ENCODE measurements at regions not wholly inside any gene's neighbourhood (a gene's known extent, or its start where the extent isn't known, plus 50 kb on each side); places are given as distances from the start of the nearest gene placed in this dataset.

- no peak for DNase-seq (ENCODE audit: low spot score)
- Histone ChIP-seq H3K9me3 (ENCODE audit: control insufficient read depth in 4 of 4, low read length in 3 of 4) (no peaks in the 10 kb centered on the region), H3K27ac (ENCODE audit: low read depth in 1 of 2, low read length in 2 of 2) (no peak overlapping the region), H3K36me3 (ENCODE audit: control insufficient read depth in 4 of 4, insufficient read depth in 3 of 4, low read depth in 1 of 4, low read length in 3 of 4) (no peaks in the 10 kb centered on the region), H3K27me3 (ENCODE audit: control insufficient read depth in 4 of 4, insufficient read depth in 4 of 4, low read length in 3 of 4) (no peaks in the 10 kb centered on the region), H3K4me3 (ENCODE audit: low read depth in 1 of 3, low read length in 3 of 3) (no peak overlapping the region), H3K9ac (ENCODE audit: low read depth in 1 of 2, low read length in 2 of 2) (no peak overlapping the region), H3K4me1 (ENCODE audit: control insufficient read depth in 4 of 4, insufficient read depth in 4 of 4, low read length in 3 of 4) (peaks cover 0 to 1% (median under 1%) of the 10 kb centered on the region in 4 donors)
- WGBS: 95% methylated on average over 6 of the region's 6 CpGs
- TF ChIP-seq HNF4G (IDR thresholded peaks at IDR 0.05): no peak
- no peak for TF ChIP-seq FOXA1 (IDR thresholded peaks at IDR 0.05)
- TF ChIP-seq ATF3 (IDR thresholded peaks at IDR 0.05): no peak
- TF ChIP-seq GABPA (IDR thresholded peaks at IDR 0.05 in 1 of 2, conservative IDR thresholded peaks at IDR 0.05 in 1 of 2): no peak
- TF ChIP-seq EGR1 (IDR thresholded peaks at IDR 0.05; ENCODE audit: low read depth in 2 of 2): no peak
- no peak for TF ChIP-seq ZBTB33 (IDR thresholded peaks at IDR 0.05)
- TF ChIP-seq RAD21 (IDR thresholded peaks at IDR 0.05): no peak
- no peak for TF ChIP-seq TAF1 (conservative IDR thresholded peaks at IDR 0.05)
Measured at GRCh38 chr15:72953306-72953705, 99.0 kb upstream of the NEO1 start.

GRCh38 chr15:72952151-72952550 is 100.1 kb upstream of the NEO1 start:
- H3K4me3 ChIP-seq (ENCODE audit: low read depth in 1 of 3, low read length in 3 of 3): no peak overlapping the region
- TF ChIP-seq ZBTB33 (IDR thresholded peaks at IDR 0.05) (no peak), CTCF (IDR thresholded peaks at IDR 0.05; ENCODE audit: low read depth, low read length, missing input control) (no peak), EGR1 (IDR thresholded peaks at IDR 0.05; ENCODE audit: low read depth in 2 of 2) (no peak), RXRA (IDR thresholded peaks at IDR 0.05) (no peak), JUND (IDR thresholded peaks at IDR 0.05) (no peak), ATF3 (IDR thresholded peaks at IDR 0.05) (no peak), NR2F2 (IDR thresholded peaks at IDR 0.05) (no peak), TAF1 (conservative IDR thresholded peaks at IDR 0.05) (no peak), FOXA1 (IDR thresholded peaks at IDR 0.05) (no peak), GABPA (IDR thresholded peaks at IDR 0.05 in 1 of 2, conservative IDR thresholded peaks at IDR 0.05 in 1 of 2) (no peak)
- H3K4me1 ChIP-seq (ENCODE audit: control insufficient read depth in 4 of 4, insufficient read depth in 4 of 4, low read length in 3 of 4): no peaks in the 10 kb centered on the region
- H3K27ac ChIP-seq (ENCODE audit: low read depth in 1 of 2, low read length in 2 of 2): no peak overlapping the region
- no peaks in the 10 kb centered on the region for H3K36me3 ChIP-seq (ENCODE audit: control insufficient read depth in 4 of 4, insufficient read depth in 3 of 4, low read depth in 1 of 4, low read length in 3 of 4)
- DNase-seq (ENCODE audit: low spot score): no peak
- no peaks in the 10 kb centered on the region for H3K27me3 ChIP-seq (ENCODE audit: control insufficient read depth in 4 of 4, insufficient read depth in 4 of 4, low read length in 3 of 4)
- 71% methylated on average over 1 of the region's 1 CpG for WGBS
- H3K9me3 ChIP-seq (ENCODE audit: control insufficient read depth in 4 of 4, low read length in 3 of 4): peaks cover 0 to 2% (median 0%) of the 10 kb centered on the region in 4 donors
- no peak overlapping the region for H3K9ac ChIP-seq (ENCODE audit: low read depth in 1 of 2, low read length in 2 of 2)
